ENCODE measurements at regions not wholly inside any gene's neighbourhood (a gene's known extent, or its start where the extent isn't known, plus 50 kb on each side); places are given as distances from the start of the nearest gene placed in this dataset.
"Not testable (repeated sequence)": the region's sequence is repeated elsewhere in the genome, so short reads cannot be mapped to it uniquely, and the experiment has no call there.

DNA sequence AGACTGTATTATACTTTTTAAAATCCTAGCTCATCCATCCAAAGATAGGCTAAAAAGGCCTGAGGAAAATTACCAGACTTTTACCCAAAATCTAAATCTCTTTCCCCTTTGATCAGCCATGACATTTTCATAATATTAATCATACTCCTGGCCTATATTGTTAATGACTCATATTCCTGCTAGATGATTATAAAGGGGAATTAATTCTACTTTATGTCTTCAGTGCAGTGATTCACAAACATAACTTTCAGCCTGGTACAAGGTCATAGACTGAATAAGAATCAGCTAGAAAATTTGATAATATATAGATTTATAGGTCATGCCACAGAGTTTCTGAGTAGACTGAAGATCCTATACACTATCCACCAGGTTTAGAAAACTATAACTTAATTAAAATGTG lies 1905.4 kb downstream of the C4orf33 start:
- no peaks in the 10 kb centered on the region for H3K9me3 ChIP-seq
- TF ChIP-seq POLR2A (IDR thresholded peaks at IDR 0.05) = no peak
- no peak for TF ChIP-seq POLR2AphosphoS5 (IDR thresholded peaks at IDR 0.05; ENCODE audit: insufficient read depth in 1 of 2, low read depth in 1 of 2)
- TF ChIP-seq, protein P1, sequence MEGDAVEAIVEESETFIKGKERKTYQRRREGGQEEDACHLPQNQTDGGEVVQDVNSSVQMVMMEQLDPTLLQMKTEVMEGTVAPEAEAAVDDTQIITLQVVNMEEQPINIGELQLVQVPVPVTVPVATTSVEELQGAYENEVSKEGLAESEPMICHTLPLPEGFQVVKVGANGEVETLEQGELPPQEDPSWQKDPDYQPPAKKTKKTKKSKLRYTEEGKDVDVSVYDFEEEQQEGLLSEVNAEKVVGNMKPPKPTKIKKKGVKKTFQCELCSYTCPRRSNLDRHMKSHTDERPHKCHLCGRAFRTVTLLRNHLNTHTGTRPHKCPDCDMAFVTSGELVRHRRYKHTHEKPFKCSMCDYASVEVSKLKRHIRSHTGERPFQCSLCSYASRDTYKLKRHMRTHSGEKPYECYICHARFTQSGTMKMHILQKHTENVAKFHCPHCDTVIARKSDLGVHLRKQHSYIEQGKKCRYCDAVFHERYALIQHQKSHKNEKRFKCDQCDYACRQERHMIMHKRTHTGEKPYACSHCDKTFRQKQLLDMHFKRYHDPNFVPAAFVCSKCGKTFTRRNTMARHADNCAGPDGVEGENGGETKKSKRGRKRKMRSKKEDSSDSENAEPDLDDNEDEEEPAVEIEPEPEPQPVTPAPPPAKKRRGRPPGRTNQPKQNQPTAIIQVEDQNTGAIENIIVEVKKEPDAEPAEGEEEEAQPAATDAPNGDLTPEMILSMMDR (IDR thresholded peaks at IDR 0.05) = no peak
- DNase-seq (ENCODE audit: extremely low spot score in 2 of 2) = no peak
- H3K4me1 ChIP-seq = no peaks in the 10 kb centered on the region
- intact Hi-C loops (cut with DNase I) = no loop called here
- H3K27ac ChIP-seq = no peak overlapping the region
- no peaks in the 10 kb centered on the region for H3K36me3 ChIP-seq
- no peaks in the 10 kb centered on the region for H3K27me3 ChIP-seq
- no peak overlapping the region for H3K4me3 ChIP-seq

DNA sequence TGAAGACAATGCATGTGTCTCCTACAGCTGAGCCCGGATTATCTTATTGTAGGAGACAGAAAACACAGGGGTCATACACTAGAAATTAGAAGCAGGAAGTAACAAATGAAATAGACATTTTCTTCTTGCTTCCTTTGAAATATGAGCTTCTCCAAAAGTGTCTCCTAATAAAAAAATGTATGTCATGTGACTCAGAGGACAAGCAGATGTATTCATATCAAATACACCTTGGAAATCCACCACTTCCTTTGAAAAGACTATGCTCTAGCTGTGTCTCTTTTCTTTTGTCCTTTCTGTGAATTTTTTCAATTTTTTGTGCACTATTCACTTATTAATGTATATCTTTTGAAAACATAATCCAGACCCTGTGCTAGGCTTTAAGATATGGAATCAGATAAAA lies 1906.2 kb downstream of the C4orf33 start:
- Histone ChIP-seq H3K27ac (no peak overlapping the region), H3K36me3 (no peaks in the 10 kb centered on the region), H3K4me3 (no peak overlapping the region), H3K4me1 (no peaks in the 10 kb centered on the region), H3K9me3 (no peaks in the 10 kb centered on the region), H3K27me3 (no peaks in the 10 kb centered on the region)
- intact Hi-C loops (cut with DNase I) = no loop called here
- DNase-seq (ENCODE audit: extremely low spot score in 2 of 2) = no peak
- TF ChIP-seq POLR2AphosphoS5 (IDR thresholded peaks at IDR 0.05; ENCODE audit: insufficient read depth in 1 of 2, low read depth in 1 of 2) (no peak), POLR2A (IDR thresholded peaks at IDR 0.05) (no peak)
- TF ChIP-seq, protein P1 (IDR thresholded peaks at IDR 0.05) = no peak

DNA sequence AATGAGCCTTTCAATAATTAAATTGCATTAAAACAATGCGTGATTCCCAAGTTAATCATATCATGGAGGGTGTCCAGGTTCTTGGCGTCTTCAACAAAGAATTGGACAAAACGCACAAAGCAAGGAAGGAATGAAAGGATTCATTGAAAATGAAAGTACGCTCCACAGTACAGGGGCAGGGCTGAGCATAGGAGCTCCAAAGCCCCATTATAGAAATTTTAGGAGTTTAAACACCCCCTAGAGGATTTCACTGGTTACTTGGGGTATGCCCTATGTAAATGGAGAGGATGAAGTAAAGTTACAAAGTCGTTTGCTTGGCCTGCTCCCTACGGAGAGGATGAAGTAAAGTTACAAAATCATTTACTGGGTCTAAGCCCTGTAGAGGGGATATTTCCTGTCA lies 1910.4 kb downstream of the C4orf33 start:
- Histone ChIP-seq H3K9me3 (no peaks in the 10 kb centered on the region), H3K4me3 (no peak overlapping the region), H3K27ac (no peak overlapping the region), H3K4me1 (no peaks in the 10 kb centered on the region), H3K27me3 (no peaks in the 10 kb centered on the region), H3K36me3 (no peaks in the 10 kb centered on the region)
- no peak for DNase-seq (ENCODE audit: extremely low spot score in 2 of 2)
- intact Hi-C loops (cut with DNase I) = no loop called here
- TF ChIP-seq, protein P1 (IDR thresholded peaks at IDR 0.05) = no peak
- TF ChIP-seq POLR2AphosphoS5 (IDR thresholded peaks at IDR 0.05; ENCODE audit: insufficient read depth in 1 of 2, low read depth in 1 of 2) = no peak
- TF ChIP-seq POLR2A (IDR thresholded peaks at IDR 0.05) = no peak

DNA sequence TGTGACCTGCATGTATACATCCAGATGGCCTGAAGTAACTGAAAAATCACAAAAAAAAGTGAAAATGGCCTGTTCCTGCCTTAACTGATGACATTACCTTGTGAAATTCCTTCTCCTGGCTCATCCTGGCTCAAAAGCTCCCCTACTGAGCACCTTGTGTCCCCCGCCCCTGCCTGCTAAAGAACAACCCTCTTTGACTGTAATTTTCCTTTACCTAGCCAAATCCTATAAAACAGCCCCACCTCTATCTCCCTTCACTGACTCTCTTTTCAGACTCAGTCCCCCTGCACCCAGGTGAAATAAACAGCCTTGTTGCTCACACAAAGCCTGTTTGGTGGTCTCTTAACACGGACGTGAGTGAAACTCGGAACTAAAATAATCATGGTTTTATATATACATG lies 1916.0 kb downstream of the C4orf33 start:
- H3K4me3 ChIP-seq; H3K9me3 ChIP-seq; DNase-seq (ENCODE audit: extremely low spot score in 2 of 2); H3K36me3 ChIP-seq; H3K27me3 ChIP-seq; H3K27ac ChIP-seq; intact Hi-C loops (cut with DNase I); H3K4me1 ChIP-seq: not testable (repeated sequence)

DNA sequence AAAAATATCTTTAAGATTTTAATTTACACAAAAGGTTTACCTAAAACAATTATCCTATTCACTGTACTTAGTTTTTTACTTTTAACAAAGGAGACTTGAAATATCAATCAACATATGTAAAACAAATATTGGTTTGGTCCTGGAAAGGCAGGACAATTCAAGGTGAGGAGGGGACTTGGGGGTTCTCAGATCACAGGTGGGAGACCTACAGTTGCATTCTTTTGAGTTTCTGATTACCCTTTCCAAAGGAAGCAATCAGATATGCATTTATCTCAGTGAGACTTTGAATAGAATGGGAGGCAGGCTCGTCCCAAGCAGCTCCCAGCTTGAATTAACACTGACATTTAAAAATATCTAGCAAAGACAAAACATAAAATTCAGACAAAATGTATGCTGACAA lies 1917.3 kb downstream of the C4orf33 start:
- Histone ChIP-seq H3K27ac (no peak overlapping the region), H3K4me1 (no peaks in the 10 kb centered on the region), H3K27me3 (no peaks in the 10 kb centered on the region), H3K9me3 (no peaks in the 10 kb centered on the region), H3K4me3 (no peak overlapping the region), H3K36me3 (no peaks in the 10 kb centered on the region)
- TF ChIP-seq, protein P1 (IDR thresholded peaks at IDR 0.05) = no peak
- TF ChIP-seq POLR2A (IDR thresholded peaks at IDR 0.05) (no peak), POLR2AphosphoS5 (IDR thresholded peaks at IDR 0.05; ENCODE audit: insufficient read depth in 1 of 2, low read depth in 1 of 2) (no peak)
- intact Hi-C loops (cut with DNase I) = no loop called here
- DNase-seq (ENCODE audit: extremely low spot score in 2 of 2) = no peak

DNA sequence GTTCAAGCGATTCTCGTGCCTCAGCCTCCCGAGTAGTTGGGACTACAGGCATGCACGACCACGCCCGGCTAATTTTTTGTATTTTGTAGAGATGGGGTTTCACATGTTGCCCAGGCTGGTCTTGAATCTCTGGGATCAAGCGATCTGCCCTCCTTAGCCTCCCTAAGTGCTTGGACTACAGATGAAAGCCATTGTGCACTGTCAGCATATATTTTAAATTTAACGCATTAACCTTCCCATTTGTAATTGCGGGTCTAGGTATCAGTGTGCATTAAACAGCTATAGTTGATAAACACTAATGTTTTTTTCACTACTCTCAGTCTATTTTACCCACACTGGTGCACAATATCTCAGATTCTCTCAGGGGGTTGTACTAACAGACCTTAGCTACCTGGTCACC lies 1930.8 kb downstream of the C4orf33 start:
- no peaks in the 10 kb centered on the region for H3K9me3 ChIP-seq
- intact Hi-C loops (cut with DNase I) = no loop called here
- H3K27ac ChIP-seq = no peak overlapping the region
- DNase-seq (ENCODE audit: extremely low spot score in 2 of 2) = no peak
- no peaks in the 10 kb centered on the region for H3K36me3 ChIP-seq
- no peaks in the 10 kb centered on the region for H3K27me3 ChIP-seq
- TF ChIP-seq POLR2A (IDR thresholded peaks at IDR 0.05) = no peak
- no peak for TF ChIP-seq POLR2AphosphoS5 (IDR thresholded peaks at IDR 0.05; ENCODE audit: insufficient read depth in 1 of 2, low read depth in 1 of 2)
- TF ChIP-seq, protein P1 (IDR thresholded peaks at IDR 0.05) = no peak
- no peaks in the 10 kb centered on the region for H3K4me1 ChIP-seq
- H3K4me3 ChIP-seq = no peak overlapping the region

Data from vagina (tissue), 2 donors.